Esophagus squamous epithelium (tissue), 5 donors: ENCODE measurements at regions not wholly inside any gene's neighbourhood (a gene's known extent, or its start where the extent isn't known, plus 50 kb on each side); places are given as distances from the start of the nearest gene placed in this dataset.

Experiments used
- DNase-seq: peaks from one replicate; lab custom pipeline; 2025; lab: John Stamatoyannopoulos, UW
- H3K27ac ChIP-seq, 4 donors: fragments of 200-600 bp; sonication (generic); one replicate each; pipeline ENCODE4 v1.5.1; 2016 to 2019; ENCODE audit warnings: mild to moderate bottlenecking in 1 of 4
- H3K27me3 ChIP-seq, 4 donors: fragments of 200-600 bp; sonication (generic); 1 replicate in 3 of 4; 2 replicates in 1 of 4; pipeline versions ENCODE4 v1.5.1 to v1.6.0; 2017 to 2021; ENCODE audit warnings: antibody characterized with exemption in 1 of 4
- H3K36me3 ChIP-seq, 3 donors: fragments of 200-600 bp; sonication (generic); one replicate each; pipeline ENCODE4 v1.5.1; 2016 to 2019
- H3K4me1 ChIP-seq, 3 donors: fragments of 200-600 bp; sonication (generic); one replicate each; pipeline ENCODE4 v1.5.1; 2017 to 2019
- H3K4me3 ChIP-seq, 4 donors: fragments of 200-600 bp; sonication (generic); 1 replicate in 3 of 4; 2 replicates in 1 of 4; pipeline ENCODE4 v1.5.1; 2016 to 2019; ENCODE audit warnings: mild to moderate bottlenecking in 2 of 4, moderate library complexity in 1 of 4
- H3K9me3 ChIP-seq, 3 donors: fragments of 200-600 bp; sonication (generic); one replicate each; pipeline ENCODE4 v1.5.1; 2016 to 2019
- CTCF ChIP-seq, 6 experiments: fragments of 450-650 bp in 4 of 6; fragments of 200-600 bp in 2 of 6; sonication (generic) in 2 of 6; IDR thresholded peaks; one replicate each; pipeline ENCODE4 v1.5.1; 2016 to 2019; ENCODE audit warnings: antibody characterized with exemption in 6 of 6, mild to moderate bottlenecking in 4 of 6, moderate library complexity in 4 of 6
- POLR2A ChIP-seq, 4 donors: fragments of 450-650 bp; IDR thresholded peaks; one replicate each; pipeline ENCODE4 v1.6.1; 2017; ENCODE audit warnings: antibody characterized with exemption in 4 of 4, mild to moderate bottlenecking in 4 of 4, moderate library complexity in 3 of 4
- WGBS, 2 donors: methylation state at CpG; one replicate each; pipeline ENCODE4 v1.1.5; 2018; 5-methylcytosine and 5-hydroxymethylcytosine counted together
- intact Hi-C: fragments of 100-400 bp; cut with DNase I; formaldehyde crosslinking; loops from one replicate; pipeline ENCODE4 v1.15.0; 2022
- donor health status: DM: yes; HTN: yes; CAD: no.

GRCh38 chr6:14309951-14310445 lies 192.4 kb downstream of the CD83 start:
- Histone ChIP-seq H3K27me3 (no peaks in the 10 kb centered on the region), H3K9me3 (no peaks in the 10 kb centered on the region), H3K36me3 (no peaks in the 10 kb centered on the region), H3K27ac (no peak overlapping the region), H3K4me1 (peaks cover 0 to under 1% (median 0%) of the 10 kb centered on the region in 3 donors), H3K4me3 (no peak overlapping the region)
- 81 to 96% methylated on average over 7 of the region's 7 CpGs for WGBS, 2 donors
- TF ChIP-seq POLR2A (IDR thresholded peaks at IDR 0.05) (no peak), CTCF (IDR thresholded peaks at IDR 0.05) (no peak)
- no peak for DNase-seq
- intact Hi-C loops, result no loop called here

- Histone ChIP-seq H3K27me3 (no peaks in the 10 kb centered on the region), H3K9me3 (no peaks in the 10 kb centered on the region), H3K4me1 (no peaks in the 10 kb centered on the region), H3K27ac (no peak overlapping the region), H3K4me3 (no peak overlapping the region), H3K36me3 (no peaks in the 10 kb centered on the region)
- DNase-seq, result no peak
- TF ChIP-seq POLR2A (IDR thresholded peaks at IDR 0.05) (no peak), CTCF (IDR thresholded peaks at IDR 0.05) (no peak)
- 78 to 85% methylated on average over 5 of the region's 5 CpGs for WGBS, 2 donors
- intact Hi-C loops, result no loop called here
These were observed 193.4 kb downstream of the CD83 start for GRCh38 chr6:14310960-14311359.

- Histone ChIP-seq H3K27ac (no peak overlapping the region), H3K27me3 (no peaks in the 10 kb centered on the region), H3K4me3 (no peak overlapping the region), H3K4me1 (peaks cover 0 to 6% (median 0%) of the 10 kb centered on the region in 3 donors), H3K36me3 (no peaks in the 10 kb centered on the region), H3K9me3 (no peaks in the 10 kb centered on the region)
- TF ChIP-seq POLR2A (IDR thresholded peaks at IDR 0.05) (no peak), CTCF (IDR thresholded peaks at IDR 0.05) (no peak)
- 77 to 86% methylated on average over 6 of the region's 6 CpGs for WGBS, 2 donors
- intact Hi-C loops, result no loop called here
- DNase-seq, result no peak
These were observed 195.0 kb downstream of the CD83 start for GRCh38 chr6:14312587-14312986.

GRCh38 chr6:14313248-14313647 lies 195.7 kb downstream of the CD83 start:
- H3K9me3 ChIP-seq, result no peaks in the 10 kb centered on the region
- H3K27ac ChIP-seq, result no peak overlapping the region
- H3K4me1 ChIP-seq, result peaks cover 0 to 6% (median 0%) of the 10 kb centered on the region in 3 donors
- no peak for DNase-seq
- no peaks in the 10 kb centered on the region for H3K36me3 ChIP-seq
- H3K4me3 ChIP-seq, result no peak overlapping the region
- no peak for TF ChIP-seq CTCF (IDR thresholded peaks at IDR 0.05)
- TF ChIP-seq POLR2A (IDR thresholded peaks at IDR 0.05), result no peak
- intact Hi-C loops, result no loop called here
- 77 to 92% methylated on average over 2 of the region's 2 CpGs for WGBS, 2 donors
- no peaks in the 10 kb centered on the region for H3K27me3 ChIP-seq

- Histone ChIP-seq H3K9me3 (no peaks in the 10 kb centered on the region), H3K36me3 (no peaks in the 10 kb centered on the region), H3K27me3 (no peaks in the 10 kb centered on the region), H3K27ac (no peak overlapping the region), H3K4me3 (no peak overlapping the region), H3K4me1 (peaks cover 0 to 6% (median 0%) of the 10 kb centered on the region in 3 donors)
- TF ChIP-seq POLR2A (IDR thresholded peaks at IDR 0.05), result no peak
- no peak for TF ChIP-seq CTCF (IDR thresholded peaks at IDR 0.05)
- intact Hi-C loops, result no loop called here
- DNase-seq, result no peak
These were observed 197.8 kb downstream of the CD83 start for GRCh38 chr6:14315353-14315752.
